NCI-H748 (cell line): ENCODE measurements at regions not wholly inside any gene's neighbourhood (a gene's known extent, or its start where the extent isn't known, plus 50 kb on each side); places are given as distances from the start of the nearest gene placed in this dataset.

Source experiments
- DNase-seq: peaks from one replicate; lab custom pipeline; 2025; ENCODE audit not compliant: unreplicated experiment; lab: John Stamatoyannopoulos, UW

GRCh38 chr2:219692521-219692920 lies 65.1 kb downstream of the SLC4A3 start:
- DNase-seq: no peak

GRCh38 chr2:219695145-219695709 lies 67.8 kb downstream of the SLC4A3 start:
- no peak for DNase-seq

- no peak for DNase-seq
Observed at GRCh38 chr2:219697811-219698747, 70.6 kb downstream of the SLC4A3 start.

- peak; percentile 86 for DNase-seq
Observed at GRCh38 chr2:219698748-219699439, 71.5 kb downstream of the SLC4A3 start.

GRCh38 chr2:219699440-219699821 lies 72.0 kb downstream of the SLC4A3 start:
- DNase-seq: no peak

- DNase-seq: no peak
Observed at GRCh38 chr2:219701847-219702634, 74.6 kb downstream of the SLC4A3 start.

- DNase-seq: no peak
Observed at GRCh38 chr2:219702796-219703545, 75.5 kb downstream of the SLC4A3 start.

GRCh38 chr2:219704878-219705277 lies 77.4 kb downstream of the SLC4A3 start:
- no peak for DNase-seq

- no peak for DNase-seq
Observed at GRCh38 chr2:219706823-219707281, 79.4 kb downstream of the SLC4A3 start.

- DNase-seq: no peak
Observed at GRCh38 chr2:219707496-219708285, 80.3 kb downstream of the SLC4A3 start.

- no peak for DNase-seq
Observed at GRCh38 chr2:219709331-219709761, 81.9 kb downstream of the SLC4A3 start.

- DNase-seq: peak; percentile 22
Observed at GRCh38 chr2:219713110-219713509, 85.7 kb downstream of the SLC4A3 start.

GRCh38 chr2:219714681-219715400 lies 87.4 kb downstream of the SLC4A3 start:
- DNase-seq: no peak

GRCh38 chr2:219718066-219718465 lies 90.6 kb downstream of the SLC4A3 start:
- DNase-seq: no peak

GRCh38 chr2:219719521-219719920 lies 92.1 kb downstream of the SLC4A3 start:
- no peak for DNase-seq

GRCh38 chr2:219720956-219721355 lies 93.5 kb downstream of the SLC4A3 start:
- no peak for DNase-seq

GRCh38 chr2:219722276-219722879 lies 94.9 kb downstream of the SLC4A3 start:
- peak; percentile 19 for DNase-seq

GRCh38 chr2:219723311-219723710 lies 95.9 kb downstream of the SLC4A3 start:
- no peak for DNase-seq
